ENCODE measurements at regions not wholly inside any gene's neighbourhood (a gene's known extent, or its start where the extent isn't known, plus 50 kb on each side); places are given as distances from the start of the nearest gene placed in this dataset.

GRCh38 chr4:17082186-17082585 lies 183.7 kb upstream of the LDB2 start:
- TF ChIP-seq CTCF (conservative IDR thresholded peaks at IDR 0.05; ENCODE audit: low read depth, low read length) (no peak), EZH2 (IDR thresholded peaks at IDR 0.05; ENCODE audit: borderline replicate concordance, low read depth, low read length, poor library complexity, severe bottlenecking) (no peak)
